ENCODE measurements at regions not wholly inside any gene's neighbourhood (a gene's known extent, or its start where the extent isn't known, plus 50 kb on each side); places are given as distances from the start of the nearest gene placed in this dataset.

DNA sequence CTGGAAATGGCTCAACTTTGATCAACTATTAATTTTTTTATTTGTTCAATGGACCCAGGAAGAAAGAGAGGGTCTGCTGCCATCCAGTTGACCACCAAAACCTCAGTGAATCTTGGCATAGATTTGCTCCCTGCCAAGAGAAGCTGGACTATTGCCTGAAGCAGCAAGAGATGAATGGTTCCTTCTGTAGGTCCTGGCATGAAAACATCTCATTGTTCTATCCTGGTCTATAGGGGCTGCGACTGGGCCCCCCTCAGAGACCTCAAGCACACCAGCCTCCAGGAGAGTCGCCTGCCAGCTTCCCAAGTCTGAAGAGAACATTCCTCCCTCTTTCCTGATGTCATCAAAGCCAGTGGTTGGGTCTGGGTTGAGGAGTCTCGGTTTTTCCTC is 204.9 kb downstream of the TMX1 start:
- H3K4me1 Mint-ChIP-seq (ENCODE audit: unreplicated experiment) = peaks cover 12% of the 10 kb centered on the region
- H3K9me3 Mint-ChIP-seq = no peaks in the 10 kb centered on the region
- DNase-seq (ENCODE audit: extremely low spot score, unreplicated experiment) = no peak
- no peak overlapping the region for H3K4me3 Mint-ChIP-seq
- H3K36me3 Mint-ChIP-seq = no peaks in the 10 kb centered on the region
- H3K27me3 Mint-ChIP-seq = no peaks in the 10 kb centered on the region
- TF ChIP-seq, protein P1, sequence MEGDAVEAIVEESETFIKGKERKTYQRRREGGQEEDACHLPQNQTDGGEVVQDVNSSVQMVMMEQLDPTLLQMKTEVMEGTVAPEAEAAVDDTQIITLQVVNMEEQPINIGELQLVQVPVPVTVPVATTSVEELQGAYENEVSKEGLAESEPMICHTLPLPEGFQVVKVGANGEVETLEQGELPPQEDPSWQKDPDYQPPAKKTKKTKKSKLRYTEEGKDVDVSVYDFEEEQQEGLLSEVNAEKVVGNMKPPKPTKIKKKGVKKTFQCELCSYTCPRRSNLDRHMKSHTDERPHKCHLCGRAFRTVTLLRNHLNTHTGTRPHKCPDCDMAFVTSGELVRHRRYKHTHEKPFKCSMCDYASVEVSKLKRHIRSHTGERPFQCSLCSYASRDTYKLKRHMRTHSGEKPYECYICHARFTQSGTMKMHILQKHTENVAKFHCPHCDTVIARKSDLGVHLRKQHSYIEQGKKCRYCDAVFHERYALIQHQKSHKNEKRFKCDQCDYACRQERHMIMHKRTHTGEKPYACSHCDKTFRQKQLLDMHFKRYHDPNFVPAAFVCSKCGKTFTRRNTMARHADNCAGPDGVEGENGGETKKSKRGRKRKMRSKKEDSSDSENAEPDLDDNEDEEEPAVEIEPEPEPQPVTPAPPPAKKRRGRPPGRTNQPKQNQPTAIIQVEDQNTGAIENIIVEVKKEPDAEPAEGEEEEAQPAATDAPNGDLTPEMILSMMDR (conservative IDR thresholded peaks at IDR 0.05) = no peak
- H3K27ac Mint-ChIP-seq = no peak overlapping the region

DNA sequence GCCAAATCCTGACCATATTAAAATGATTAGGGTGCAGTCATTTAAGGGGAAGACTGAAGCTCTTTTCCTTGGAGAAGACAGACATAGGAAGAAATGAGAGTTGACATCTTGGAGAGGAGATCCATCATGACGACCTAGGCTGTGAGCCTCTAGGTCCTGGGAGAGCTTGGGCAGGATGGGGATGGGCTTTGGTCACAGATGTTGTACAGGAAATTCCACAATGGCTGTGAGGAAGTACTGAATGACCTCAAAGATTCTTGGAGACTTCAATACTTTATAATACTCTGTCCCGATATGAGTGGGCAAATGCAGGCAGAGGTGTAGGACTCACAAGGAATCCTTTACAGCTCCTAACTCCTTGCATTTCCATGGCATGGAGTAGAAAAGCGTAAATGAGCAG is 204.9 kb upstream of the FRMD6 start:
- TF ChIP-seq, protein P1 (conservative IDR thresholded peaks at IDR 0.05) = no peak
- Mint-ChIP-seq H3K27me3 (no peaks in the 10 kb centered on the region), H3K4me1 (ENCODE audit: unreplicated experiment) (peaks cover 12% of the 10 kb centered on the region), H3K27ac (no peak overlapping the region), H3K4me3 (no peak overlapping the region), H3K36me3 (no peaks in the 10 kb centered on the region), H3K9me3 (peaks cover 4% of the 10 kb centered on the region)
- DNase-seq (ENCODE audit: extremely low spot score, unreplicated experiment) = no peak

- peaks cover 8% of the 10 kb centered on the region for H3K4me1 Mint-ChIP-seq (ENCODE audit: unreplicated experiment)
- no peak overlapping the region for H3K27ac Mint-ChIP-seq
- peaks cover 4% of the 10 kb centered on the region for H3K9me3 Mint-ChIP-seq
- DNase-seq (ENCODE audit: extremely low spot score, unreplicated experiment) = no peak
- no peaks in the 10 kb centered on the region for H3K36me3 Mint-ChIP-seq
- H3K4me3 Mint-ChIP-seq = no peak overlapping the region
- no peaks in the 10 kb centered on the region for H3K27me3 Mint-ChIP-seq
- TF ChIP-seq, protein P1 (conservative IDR thresholded peaks at IDR 0.05) = no peak
These were observed 204.3 kb upstream of the FRMD6 start for GRCh38 chr14:51447411-51447810.

DNA sequence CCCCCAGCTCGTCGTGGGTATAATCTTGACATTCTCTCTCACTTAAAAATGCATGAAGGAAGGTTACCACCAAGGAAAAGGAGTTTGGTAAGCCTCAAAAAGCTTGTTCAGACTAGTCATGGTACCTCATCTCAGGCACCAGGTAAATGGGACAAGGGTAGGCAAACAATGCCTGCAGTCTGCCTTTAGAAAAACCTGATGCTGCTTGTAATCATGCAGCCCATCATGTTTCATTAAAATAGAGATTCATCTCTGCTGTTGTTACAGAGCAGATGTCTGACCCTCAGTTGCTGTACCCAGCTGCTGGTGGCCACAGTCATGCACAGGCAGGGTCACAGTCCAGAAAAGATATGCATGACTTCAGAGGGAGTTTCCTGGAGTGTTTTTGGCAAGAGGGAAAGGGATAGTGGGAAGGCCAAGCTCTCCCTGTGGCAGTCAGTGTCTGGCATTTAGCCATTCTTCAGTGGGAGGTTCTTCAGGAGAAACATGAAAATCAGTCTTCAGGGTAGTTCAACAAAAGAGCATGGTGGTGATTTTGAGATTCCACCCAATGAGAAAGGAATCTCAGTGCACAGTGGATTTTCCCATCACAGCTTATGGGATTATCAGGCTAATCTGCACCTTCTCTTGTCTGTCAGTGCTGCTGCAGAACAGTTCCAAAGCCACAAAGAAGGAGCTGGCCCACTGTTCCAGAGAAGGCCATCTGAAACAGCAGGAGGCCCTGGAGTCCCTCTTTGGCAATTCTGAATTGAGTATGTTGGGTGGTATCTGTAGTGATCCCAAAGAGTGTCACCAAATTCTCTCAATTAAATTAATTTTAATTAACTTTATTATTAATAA is 202.7 kb upstream of the FRMD6 start:
- no peak overlapping the region for H3K27ac Mint-ChIP-seq
- TF ChIP-seq, protein P1 (conservative IDR thresholded peaks at IDR 0.05) = no peak
- no peaks in the 10 kb centered on the region for H3K27me3 Mint-ChIP-seq
- peaks cover 5% of the 10 kb centered on the region for H3K4me1 Mint-ChIP-seq (ENCODE audit: unreplicated experiment)
- no peaks in the 10 kb centered on the region for H3K36me3 Mint-ChIP-seq
- H3K4me3 Mint-ChIP-seq = no peak overlapping the region
- DNase-seq (ENCODE audit: extremely low spot score, unreplicated experiment) = no peak
- peaks cover 4% of the 10 kb centered on the region for H3K9me3 Mint-ChIP-seq

DNA sequence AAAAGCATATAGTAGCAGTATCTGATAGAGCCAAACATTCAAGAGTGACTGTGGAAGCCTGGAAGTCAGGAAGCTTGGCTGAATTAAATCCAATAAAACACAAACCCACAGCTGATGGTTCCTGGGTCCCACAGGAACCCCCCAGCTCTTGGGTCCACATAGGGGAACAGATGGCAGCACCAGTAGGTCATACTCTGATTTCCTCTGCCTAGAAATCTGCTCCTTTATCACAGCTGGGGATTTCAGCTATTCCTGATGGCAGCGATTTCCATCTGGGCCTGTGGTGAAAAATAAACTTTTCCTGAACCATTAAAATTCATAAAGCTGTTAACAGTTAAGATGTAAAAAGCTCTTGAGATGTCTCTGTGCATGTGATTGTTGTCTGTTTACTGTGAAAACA is 202.0 kb upstream of the FRMD6 start:
- TF ChIP-seq, protein P1 (conservative IDR thresholded peaks at IDR 0.05) = no peak
- Mint-ChIP-seq H3K27ac (no peak overlapping the region), H3K36me3 (no peaks in the 10 kb centered on the region), H3K9me3 (peaks cover 4% of the 10 kb centered on the region), H3K27me3 (no peaks in the 10 kb centered on the region), H3K4me1 (ENCODE audit: unreplicated experiment) (peaks cover 5% of the 10 kb centered on the region), H3K4me3 (no peak overlapping the region)
- no peak for DNase-seq (ENCODE audit: extremely low spot score, unreplicated experiment)
